ENCODE measurements at regions not wholly inside any gene's neighbourhood (a gene's known extent, or its start where the extent isn't known, plus 50 kb on each side); places are given as distances from the start of the nearest gene placed in this dataset.

- Histone ChIP-seq H3K27me3 (ENCODE audit: control insufficient read depth in 1 of 2, insufficient read depth in 2 of 2, low read length in 2 of 2) (no peaks in the 10 kb centered on the region), H3K9me3 (ENCODE audit: control insufficient read depth in 1 of 2, low read length in 2 of 2) (no peaks in the 10 kb centered on the region), H3K27ac (ENCODE audit: low read depth, low read length) (no peak overlapping the region), H3K4me3 (ENCODE audit: low read depth in 1 of 2, low read length in 2 of 2) (no peak overlapping the region), H3K4me1 (ENCODE audit: control insufficient read depth in 1 of 2, insufficient read depth in 2 of 2, low read length in 2 of 2) (no peaks in the 10 kb centered on the region), H3K9ac (ENCODE audit: low read depth in 1 of 2, low read length in 2 of 2) (no peak overlapping the region), H3K36me3 (ENCODE audit: control insufficient read depth in 1 of 2, insufficient read depth in 2 of 2, low read length in 2 of 2) (no peaks in the 10 kb centered on the region)
These were observed 53.2 kb upstream of the RFC3 start for GRCh38 chr13:33764716-33765115.

- H3K4me1 ChIP-seq (ENCODE audit: control insufficient read depth in 1 of 2, insufficient read depth in 2 of 2, low read length in 2 of 2), result no peaks in the 10 kb centered on the region
These were observed 51.4 kb upstream of the RFC3 start for GRCh38 chr13:33766329-33767123.

GRCh38 chr13:33767140-33767539 lies 50.8 kb upstream of the RFC3 start:
- Histone ChIP-seq H3K9ac (ENCODE audit: low read depth in 1 of 2, low read length in 2 of 2) (no peak overlapping the region), H3K4me3 (ENCODE audit: low read depth in 1 of 2, low read length in 2 of 2) (no peak overlapping the region), H3K27ac (ENCODE audit: low read depth, low read length) (no peak overlapping the region), H3K27me3 (ENCODE audit: control insufficient read depth in 1 of 2, insufficient read depth in 2 of 2, low read length in 2 of 2) (no peaks in the 10 kb centered on the region), H3K36me3 (ENCODE audit: control insufficient read depth in 1 of 2, insufficient read depth in 2 of 2, low read length in 2 of 2) (no peaks in the 10 kb centered on the region), H3K9me3 (ENCODE audit: control insufficient read depth in 1 of 2, low read length in 2 of 2) (no peaks in the 10 kb centered on the region), H3K4me1 (ENCODE audit: control insufficient read depth in 1 of 2, insufficient read depth in 2 of 2, low read length in 2 of 2) (no peaks in the 10 kb centered on the region)

More at GRCh38 chr13:33766329-33767123, 51.4 kb upstream of the RFC3 start:
- Histone ChIP-seq H3K27ac (ENCODE audit: low read depth, low read length) (no peak overlapping the region), H3K36me3 (ENCODE audit: control insufficient read depth in 1 of 2, insufficient read depth in 2 of 2, low read length in 2 of 2) (no peaks in the 10 kb centered on the region), H3K4me3 (ENCODE audit: low read depth in 1 of 2, low read length in 2 of 2) (no peak overlapping the region), H3K9ac (ENCODE audit: low read depth in 1 of 2, low read length in 2 of 2) (no peak overlapping the region), H3K27me3 (ENCODE audit: control insufficient read depth in 1 of 2, insufficient read depth in 2 of 2, low read length in 2 of 2) (no peaks in the 10 kb centered on the region), H3K9me3 (ENCODE audit: control insufficient read depth in 1 of 2, low read length in 2 of 2) (no peaks in the 10 kb centered on the region)

All from duodenal mucosa (tissue), 2 donors.